AG10803 (cell line): ENCODE measurements at regions not wholly inside any gene's neighbourhood (a gene's known extent, or its start where the extent isn't known, plus 50 kb on each side); places are given as distances from the start of the nearest gene placed in this dataset.

ENCODE experiments used
- DNase-seq: peaks from one replicate; pipeline ENCODE4 v3.0.0; 2010; ENCODE audit warnings: low read depth
- H3K4me3 ChIP-seq: 2 replicates; pipeline ENCODE4 v1.5.1; 2011; ENCODE audit warnings: mild to moderate bottlenecking, low read length, control low read depth
- TF ChIP-seq, protein P1 (sequence below): conservative IDR thresholded peaks from 2 replicates; pipeline ENCODE4 v1.5.1; 2011; ENCODE audit warnings: mild to moderate bottlenecking, low read length, control low read depth, inconsistent platforms

DNA sequence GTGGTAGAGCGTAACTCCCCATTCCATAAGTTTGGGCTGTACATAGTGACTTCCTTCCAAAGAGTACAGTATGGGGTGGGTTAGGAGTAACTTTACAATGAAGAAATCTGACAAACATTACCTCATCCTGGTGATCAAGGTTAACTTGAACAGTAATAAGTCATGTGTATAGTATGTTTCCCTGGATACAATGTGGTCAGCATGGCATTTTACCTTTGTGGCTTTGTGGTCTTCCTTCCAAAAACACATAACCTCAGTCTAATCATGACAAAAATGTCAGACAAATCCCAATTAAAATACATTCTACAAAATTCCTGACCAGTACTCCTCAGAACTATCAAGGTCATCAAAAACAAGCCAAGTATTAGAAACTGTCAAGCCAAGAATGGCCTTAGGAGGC lies 225.1 kb downstream of the UBE3D start:
- TF ChIP-seq, protein P1, sequence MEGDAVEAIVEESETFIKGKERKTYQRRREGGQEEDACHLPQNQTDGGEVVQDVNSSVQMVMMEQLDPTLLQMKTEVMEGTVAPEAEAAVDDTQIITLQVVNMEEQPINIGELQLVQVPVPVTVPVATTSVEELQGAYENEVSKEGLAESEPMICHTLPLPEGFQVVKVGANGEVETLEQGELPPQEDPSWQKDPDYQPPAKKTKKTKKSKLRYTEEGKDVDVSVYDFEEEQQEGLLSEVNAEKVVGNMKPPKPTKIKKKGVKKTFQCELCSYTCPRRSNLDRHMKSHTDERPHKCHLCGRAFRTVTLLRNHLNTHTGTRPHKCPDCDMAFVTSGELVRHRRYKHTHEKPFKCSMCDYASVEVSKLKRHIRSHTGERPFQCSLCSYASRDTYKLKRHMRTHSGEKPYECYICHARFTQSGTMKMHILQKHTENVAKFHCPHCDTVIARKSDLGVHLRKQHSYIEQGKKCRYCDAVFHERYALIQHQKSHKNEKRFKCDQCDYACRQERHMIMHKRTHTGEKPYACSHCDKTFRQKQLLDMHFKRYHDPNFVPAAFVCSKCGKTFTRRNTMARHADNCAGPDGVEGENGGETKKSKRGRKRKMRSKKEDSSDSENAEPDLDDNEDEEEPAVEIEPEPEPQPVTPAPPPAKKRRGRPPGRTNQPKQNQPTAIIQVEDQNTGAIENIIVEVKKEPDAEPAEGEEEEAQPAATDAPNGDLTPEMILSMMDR, result no peak
- H3K4me3 ChIP-seq, result no peak overlapping the region
- peak; percentile 44 for DNase-seq

- TF ChIP-seq, protein P1, result no peak
- no peak overlapping the region for H3K4me3 ChIP-seq
- no peak for DNase-seq
Observed at GRCh38 chr6:82841309-82841708, 224.3 kb downstream of the UBE3D start.
